IPS DF 4.7 (cell line): ENCODE measurements at regions not wholly inside any gene's neighbourhood (a gene's known extent, or its start where the extent isn't known, plus 50 kb on each side); places are given as distances from the start of the nearest gene placed in this dataset.
"Not testable (repeated sequence)": the region's sequence is repeated elsewhere in the genome, so short reads cannot be mapped to it uniquely, and the experiment has no call there.

ENCODE experiments used
- DNase-seq: peaks from one replicate; pipeline ENCODE4 v3.0.0-alpha.2; 2013; ENCODE audit warnings: low spot score; ENCODE audit errors: extremely low read depth

GRCh38 chr2:199216253-199216652, 241.5 kb downstream of the SATB2 start:
- DNase-seq = no peak

GRCh38 chr2:199207011-199207410, 250.7 kb downstream of the SATB2 start:
- no peak for DNase-seq

GRCh38 chr2:199206536-199206935, 251.2 kb downstream of the SATB2 start:
- DNase-seq = no peak

GRCh38 chr2:199202964-199203363, 254.8 kb downstream of the SATB2 start:
- no peak for DNase-seq

- DNase-seq = no peak
Observed at GRCh38 chr2:199201539-199201938, 256.2 kb downstream of the SATB2 start.

- DNase-seq = no peak
Observed at GRCh38 chr2:199199797-199200196, 257.9 kb downstream of the SATB2 start.

- no peak for DNase-seq
Observed at GRCh38 chr2:199197448-199197847, 260.3 kb downstream of the SATB2 start.

- no peak for DNase-seq
Observed at GRCh38 chr2:199196686-199197085, 261.1 kb downstream of the SATB2 start.

- DNase-seq = no peak
Observed at GRCh38 chr2:199195927-199196502, 261.7 kb downstream of the SATB2 start.

- DNase-seq = no peak
Observed at GRCh38 chr2:199191461-199191860, 266.3 kb downstream of the SATB2 start.

GRCh38 chr2:199189229-199189628, 268.5 kb downstream of the SATB2 start:
- DNase-seq = no peak

GRCh38 chr2:199186301-199186751, 271.4 kb downstream of the SATB2 start:
- no peak for DNase-seq

GRCh38 chr2:199185174-199185573, 272.6 kb downstream of the SATB2 start:
- DNase-seq = not testable (repeated sequence)

- no peak for DNase-seq
Observed at GRCh38 chr2:199163613-199164458, 293.9 kb downstream of the SATB2 start.

- DNase-seq = no peak
Observed at GRCh38 chr2:199160677-199161465, 296.9 kb downstream of the SATB2 start.

- DNase-seq = no peak
Observed at GRCh38 chr2:199160081-199160480, 297.7 kb downstream of the SATB2 start.

GRCh38 chr2:199148076-199148845, 309.5 kb downstream of the SATB2 start:
- DNase-seq = no peak

- no peak for DNase-seq
Observed at GRCh38 chr2:199147216-199147615, 310.5 kb downstream of the SATB2 start.

- DNase-seq = no peak
Observed at GRCh38 chr2:199144546-199144945, 313.2 kb downstream of the SATB2 start.

- DNase-seq = no peak
Observed at GRCh38 chr2:199144036-199144435, 313.7 kb downstream of the SATB2 start.

GRCh38 chr2:199136681-199137080, 321.1 kb downstream of the SATB2 start:
- DNase-seq = no peak
